ENCODE measurements at regions not wholly inside any gene's neighbourhood (a gene's known extent, or its start where the extent isn't known, plus 50 kb on each side); places are given as distances from the start of the nearest gene placed in this dataset.

- H3K9me3 ChIP-seq = no peaks in the 10 kb centered on the region
- no peaks in the 10 kb centered on the region for H3K27me3 ChIP-seq
- H3K4me1 ChIP-seq = no peaks in the 10 kb centered on the region
- intact Hi-C loops (cut with DNase I; ENCODE audit: low total_unique reads) = no loop called here
- no peak overlapping the region for H3K4me3 ChIP-seq
- no peaks in the 10 kb centered on the region for H3K36me3 ChIP-seq
- H3K27ac ChIP-seq = no peak overlapping the region
- 80 to 93% (median 90%) methylated on average over 2 of the region's 2 CpGs for WGBS, 5 donors
- TF ChIP-seq EP300 (IDR thresholded peaks at IDR 0.05) (no peak), POLR2AphosphoS5 (IDR thresholded peaks at IDR 0.05) (no peak), POLR2A (IDR thresholded peaks at IDR 0.05) (no peak)
- TF ChIP-seq, protein P1, sequence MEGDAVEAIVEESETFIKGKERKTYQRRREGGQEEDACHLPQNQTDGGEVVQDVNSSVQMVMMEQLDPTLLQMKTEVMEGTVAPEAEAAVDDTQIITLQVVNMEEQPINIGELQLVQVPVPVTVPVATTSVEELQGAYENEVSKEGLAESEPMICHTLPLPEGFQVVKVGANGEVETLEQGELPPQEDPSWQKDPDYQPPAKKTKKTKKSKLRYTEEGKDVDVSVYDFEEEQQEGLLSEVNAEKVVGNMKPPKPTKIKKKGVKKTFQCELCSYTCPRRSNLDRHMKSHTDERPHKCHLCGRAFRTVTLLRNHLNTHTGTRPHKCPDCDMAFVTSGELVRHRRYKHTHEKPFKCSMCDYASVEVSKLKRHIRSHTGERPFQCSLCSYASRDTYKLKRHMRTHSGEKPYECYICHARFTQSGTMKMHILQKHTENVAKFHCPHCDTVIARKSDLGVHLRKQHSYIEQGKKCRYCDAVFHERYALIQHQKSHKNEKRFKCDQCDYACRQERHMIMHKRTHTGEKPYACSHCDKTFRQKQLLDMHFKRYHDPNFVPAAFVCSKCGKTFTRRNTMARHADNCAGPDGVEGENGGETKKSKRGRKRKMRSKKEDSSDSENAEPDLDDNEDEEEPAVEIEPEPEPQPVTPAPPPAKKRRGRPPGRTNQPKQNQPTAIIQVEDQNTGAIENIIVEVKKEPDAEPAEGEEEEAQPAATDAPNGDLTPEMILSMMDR (IDR thresholded peaks at IDR 0.05) = no peak
- no peak for DNase-seq
Measured at GRCh38 chr22:34306361-34306760, 386.1 kb upstream of the LARGE1 start.

DNA sequence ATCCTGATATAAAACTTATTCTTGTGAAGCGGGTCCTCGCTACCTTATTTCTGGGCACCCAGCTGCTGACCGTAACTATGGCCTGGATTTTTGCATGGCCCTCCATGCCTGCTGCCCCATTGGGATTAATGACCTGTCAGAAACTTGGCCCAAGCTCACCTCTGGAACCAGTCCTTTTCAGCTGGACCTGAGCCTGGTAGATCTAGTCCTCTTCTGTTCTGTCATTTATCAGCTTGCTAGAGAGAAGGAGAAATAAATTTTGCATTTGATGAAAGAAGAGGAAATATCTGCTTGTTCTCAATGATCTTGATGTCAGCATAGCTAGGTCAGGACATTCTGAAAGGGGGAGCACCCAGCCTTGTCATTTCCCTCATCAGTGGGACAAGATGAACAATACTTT, 387.8 kb upstream of the LARGE1 start:
- Histone ChIP-seq H3K9me3 (no peaks in the 10 kb centered on the region), H3K4me3 (no peak overlapping the region), H3K27ac (no peak overlapping the region), H3K4me1 (no peaks in the 10 kb centered on the region), H3K27me3 (no peaks in the 10 kb centered on the region), H3K36me3 (no peaks in the 10 kb centered on the region)
- TF ChIP-seq POLR2A (IDR thresholded peaks at IDR 0.05) (no peak), POLR2AphosphoS5 (IDR thresholded peaks at IDR 0.05) (no peak), EP300 (IDR thresholded peaks at IDR 0.05) (no peak)
- TF ChIP-seq, protein P1 (IDR thresholded peaks at IDR 0.05) = no peak
- DNase-seq = no peak
- WGBS, 5 donors = 83 to 100% (median 87%) methylated on average over 3 of the region's 3 CpGs
- intact Hi-C loops (cut with DNase I; ENCODE audit: low total_unique reads) = no loop called here

- no peak overlapping the region for H3K4me3 ChIP-seq
- no peak for DNase-seq
- no peaks in the 10 kb centered on the region for H3K27me3 ChIP-seq
- no peak overlapping the region for H3K27ac ChIP-seq
- peaks cover 0 to 13% (median 11%) of the 10 kb centered on the region in 4 donors for H3K9me3 ChIP-seq
- H3K4me1 ChIP-seq = no peaks in the 10 kb centered on the region
- no peaks in the 10 kb centered on the region for H3K36me3 ChIP-seq
- 74 to 86% (median 78%) methylated on average over 3 of the region's 3 CpGs for WGBS, 5 donors
- no peak for TF ChIP-seq POLR2AphosphoS5 (IDR thresholded peaks at IDR 0.05)
- no peak for TF ChIP-seq EP300 (IDR thresholded peaks at IDR 0.05)
- TF ChIP-seq POLR2A (IDR thresholded peaks at IDR 0.05) = no peak
- TF ChIP-seq, protein P1 (IDR thresholded peaks at IDR 0.05) = no peak
- intact Hi-C loops (cut with DNase I; ENCODE audit: low total_unique reads) = no loop called here
Measured at GRCh38 chr22:34319346-34319745, 399.1 kb upstream of the LARGE1 start.

DNA sequence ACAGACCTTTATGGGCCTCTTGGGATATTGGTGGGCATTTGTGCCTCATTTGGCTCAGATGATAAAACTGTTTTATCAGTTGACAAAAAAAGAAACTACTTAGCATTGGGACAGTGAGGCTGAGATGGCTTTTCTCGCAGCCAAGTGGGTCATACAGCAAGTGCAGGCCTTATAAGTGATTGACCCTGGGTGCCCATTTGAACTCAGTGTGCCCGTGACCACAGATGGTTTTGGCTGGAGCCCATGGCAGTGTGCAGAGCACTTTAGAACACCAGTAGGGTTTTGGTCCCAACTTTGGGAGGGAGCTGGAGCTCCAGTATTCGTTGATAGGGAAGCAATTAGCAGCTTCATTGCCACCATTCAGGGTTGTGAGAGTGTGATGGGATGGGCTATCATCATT, 404.5 kb upstream of the LARGE1 start:
- WGBS, 5 donors = 83 to 93% (median 88%) methylated on average over 3 of the region's 3 CpGs
- Histone ChIP-seq H3K4me1 (no peaks in the 10 kb centered on the region), H3K27ac (no peak overlapping the region), H3K27me3 (no peaks in the 10 kb centered on the region), H3K9me3 (no peaks in the 10 kb centered on the region), H3K36me3 (no peaks in the 10 kb centered on the region), H3K4me3 (no peak overlapping the region)
- intact Hi-C loops (cut with DNase I; ENCODE audit: low total_unique reads) = no loop called here
- DNase-seq = no peak
- TF ChIP-seq EP300 (IDR thresholded peaks at IDR 0.05) = no peak
- no peak for TF ChIP-seq POLR2AphosphoS5 (IDR thresholded peaks at IDR 0.05)
- TF ChIP-seq, protein P1 (IDR thresholded peaks at IDR 0.05) = no peak
- no peak for TF ChIP-seq POLR2A (IDR thresholded peaks at IDR 0.05)

All from stomach (tissue), 8 donors.